ENCODE measurements at regions not wholly inside any gene's neighbourhood (a gene's known extent, or its start where the extent isn't known, plus 50 kb on each side); places are given as distances from the start of the nearest gene placed in this dataset.

GRCh38 chr2:7182525-7182924 is 265.3 kb downstream of the RNF144A start:
- Mint-ChIP-seq H3K4me1 (peaks cover 0 to 2% (median 0%) of the 10 kb centered on the region in 4 donors), H3K27ac (no peak overlapping the region), H3K9me3 (no peaks in the 10 kb centered on the region), H3K27me3 (no peaks in the 10 kb centered on the region), H3K36me3 (no peaks in the 10 kb centered on the region), H3K4me3 (no peak overlapping the region)
- no peaks in the 10 kb centered on the region for H3K9me3 ChIP-seq (ENCODE audit: control insufficient read depth in 2 of 2, low read length in 2 of 2)
- no peaks in the 10 kb centered on the region for H3K36me3 ChIP-seq (ENCODE audit: control insufficient read depth, insufficient read depth, low read length)
- H3K27me3 ChIP-seq (ENCODE audit: control insufficient read depth, insufficient read depth, low read length) = no peaks in the 10 kb centered on the region
- H3K4me1 ChIP-seq (ENCODE audit: control insufficient read depth, insufficient read depth, low read length, poor library complexity, severe bottlenecking) = no peaks in the 10 kb centered on the region
- H3K27ac ChIP-seq (ENCODE audit: insufficient read depth, low read length, poor library complexity, severe bottlenecking) = no peak overlapping the region
- ATAC-seq (ENCODE audit: low read depth in 2 of 2) (no peak), DNase-seq (no peak)
- no peak overlapping the region for H3K4me3 ChIP-seq (ENCODE audit: low read depth, low read length)

- H3K27me3 ChIP-seq (ENCODE audit: control insufficient read depth, insufficient read depth, low read length) = no peaks in the 10 kb centered on the region
- no peaks in the 10 kb centered on the region for H3K36me3 Mint-ChIP-seq
- DNase-seq (no peak), ATAC-seq (ENCODE audit: low read depth in 2 of 2) (no peak)
- H3K4me1 Mint-ChIP-seq = no peaks in the 10 kb centered on the region
- no peaks in the 10 kb centered on the region for H3K9me3 Mint-ChIP-seq
- H3K27me3 Mint-ChIP-seq = no peaks in the 10 kb centered on the region
- no peaks in the 10 kb centered on the region for H3K4me1 ChIP-seq (ENCODE audit: control insufficient read depth, insufficient read depth, low read length, poor library complexity, severe bottlenecking)
- H3K27ac ChIP-seq (ENCODE audit: insufficient read depth, low read length, poor library complexity, severe bottlenecking) = no peak overlapping the region
- H3K9me3 ChIP-seq (ENCODE audit: control insufficient read depth in 2 of 2, low read length in 2 of 2) = no peaks in the 10 kb centered on the region
- no peaks in the 10 kb centered on the region for H3K36me3 ChIP-seq (ENCODE audit: control insufficient read depth, insufficient read depth, low read length)
- no peak overlapping the region for H3K27ac Mint-ChIP-seq
- no peak overlapping the region for H3K4me3 Mint-ChIP-seq
- H3K4me3 ChIP-seq (ENCODE audit: low read depth, low read length) = no peak overlapping the region
Measured at GRCh38 chr2:7189106-7189505, 271.9 kb downstream of the RNF144A start.

- H3K4me1 ChIP-seq (ENCODE audit: control insufficient read depth, insufficient read depth, low read length, poor library complexity, severe bottlenecking) = no peaks in the 10 kb centered on the region
- ATAC-seq (ENCODE audit: low read depth in 2 of 2) = no peak
- no peak for DNase-seq
- no peaks in the 10 kb centered on the region for H3K9me3 ChIP-seq (ENCODE audit: control insufficient read depth in 2 of 2, low read length in 2 of 2)
- Mint-ChIP-seq H3K9me3 (peaks cover 0 to 5% (median 0%) of the 10 kb centered on the region in 7 donors), H3K36me3 (no peaks in the 10 kb centered on the region), H3K27ac (no peak overlapping the region), H3K4me1 (no peaks in the 10 kb centered on the region), H3K27me3 (no peaks in the 10 kb centered on the region), H3K4me3 (no peak overlapping the region)
- H3K27ac ChIP-seq (ENCODE audit: insufficient read depth, low read length, poor library complexity, severe bottlenecking) = no peak overlapping the region
- H3K4me3 ChIP-seq (ENCODE audit: low read depth, low read length) = no peak overlapping the region
- no peaks in the 10 kb centered on the region for H3K36me3 ChIP-seq (ENCODE audit: control insufficient read depth, insufficient read depth, low read length)
- no peaks in the 10 kb centered on the region for H3K27me3 ChIP-seq (ENCODE audit: control insufficient read depth, insufficient read depth, low read length)
Measured at GRCh38 chr2:7190587-7191324, 273.5 kb downstream of the RNF144A start.

GRCh38 chr2:7191932-7192331 is 274.7 kb downstream of the RNF144A start:
- Histone ChIP-seq H3K4me3 (ENCODE audit: low read depth, low read length) (no peak overlapping the region), H3K27me3 (ENCODE audit: control insufficient read depth, insufficient read depth, low read length) (no peaks in the 10 kb centered on the region), H3K36me3 (ENCODE audit: control insufficient read depth, insufficient read depth, low read length) (no peaks in the 10 kb centered on the region), H3K4me1 (ENCODE audit: control insufficient read depth, insufficient read depth, low read length, poor library complexity, severe bottlenecking) (no peaks in the 10 kb centered on the region), H3K9me3 (ENCODE audit: control insufficient read depth in 2 of 2, low read length in 2 of 2) (no peaks in the 10 kb centered on the region), H3K27ac (ENCODE audit: insufficient read depth, low read length, poor library complexity, severe bottlenecking) (no peak overlapping the region)
- Mint-ChIP-seq H3K36me3 (no peaks in the 10 kb centered on the region), H3K9me3 (peaks cover 0 to 5% (median 0%) of the 10 kb centered on the region in 7 donors), H3K4me3 (no peak overlapping the region), H3K4me1 (no peaks in the 10 kb centered on the region), H3K27me3 (no peaks in the 10 kb centered on the region), H3K27ac (no peak overlapping the region)
- DNase-seq (no peak), ATAC-seq (ENCODE audit: low read depth in 2 of 2) (no peak)

GRCh38 chr2:7193457-7193856 is 276.2 kb downstream of the RNF144A start:
- DNase-seq (no peak), ATAC-seq (ENCODE audit: low read depth in 2 of 2) (no peak)
- H3K4me1 ChIP-seq (ENCODE audit: control insufficient read depth, insufficient read depth, low read length, poor library complexity, severe bottlenecking) = no peaks in the 10 kb centered on the region
- Mint-ChIP-seq H3K27me3 (no peaks in the 10 kb centered on the region), H3K4me3 (no peak overlapping the region), H3K9me3 (peaks cover 0 to 5% (median 1%) of the 10 kb centered on the region in 7 donors), H3K36me3 (no peaks in the 10 kb centered on the region), H3K4me1 (no peaks in the 10 kb centered on the region), H3K27ac (no peak overlapping the region)
- H3K27me3 ChIP-seq (ENCODE audit: control insufficient read depth, insufficient read depth, low read length) = no peaks in the 10 kb centered on the region
- no peak overlapping the region for H3K4me3 ChIP-seq (ENCODE audit: low read depth, low read length)
- no peaks in the 10 kb centered on the region for H3K36me3 ChIP-seq (ENCODE audit: control insufficient read depth, insufficient read depth, low read length)
- H3K9me3 ChIP-seq (ENCODE audit: control insufficient read depth in 2 of 2, low read length in 2 of 2) = no peaks in the 10 kb centered on the region
- no peak overlapping the region for H3K27ac ChIP-seq (ENCODE audit: insufficient read depth, low read length, poor library complexity, severe bottlenecking)

GRCh38 chr2:7194950-7195349 is 277.7 kb downstream of the RNF144A start:
- Histone ChIP-seq H3K36me3 (ENCODE audit: control insufficient read depth, insufficient read depth, low read length) (no peaks in the 10 kb centered on the region), H3K27ac (ENCODE audit: insufficient read depth, low read length, poor library complexity, severe bottlenecking) (no peak overlapping the region), H3K4me1 (ENCODE audit: control insufficient read depth, insufficient read depth, low read length, poor library complexity, severe bottlenecking) (no peaks in the 10 kb centered on the region), H3K4me3 (ENCODE audit: low read depth, low read length) (no peak overlapping the region), H3K9me3 (ENCODE audit: control insufficient read depth in 2 of 2, low read length in 2 of 2) (no peaks in the 10 kb centered on the region), H3K27me3 (ENCODE audit: control insufficient read depth, insufficient read depth, low read length) (no peaks in the 10 kb centered on the region)
- ATAC-seq (ENCODE audit: low read depth in 2 of 2) (no peak), DNase-seq (no peak)
- Mint-ChIP-seq H3K27ac (no peak overlapping the region), H3K36me3 (no peaks in the 10 kb centered on the region), H3K4me3 (no peak overlapping the region), H3K4me1 (no peaks in the 10 kb centered on the region), H3K27me3 (no peaks in the 10 kb centered on the region), H3K9me3 (peaks cover 0 to 5% (median 1%) of the 10 kb centered on the region in 7 donors)

- no peaks in the 10 kb centered on the region for H3K36me3 ChIP-seq (ENCODE audit: control insufficient read depth, insufficient read depth, low read length)
- H3K27me3 Mint-ChIP-seq = no peaks in the 10 kb centered on the region
- no peak overlapping the region for H3K27ac ChIP-seq (ENCODE audit: insufficient read depth, low read length, poor library complexity, severe bottlenecking)
- DNase-seq = no peak
- H3K36me3 Mint-ChIP-seq = no peaks in the 10 kb centered on the region
- H3K4me1 ChIP-seq (ENCODE audit: control insufficient read depth, insufficient read depth, low read length, poor library complexity, severe bottlenecking) = no peaks in the 10 kb centered on the region
- no peak overlapping the region for H3K4me3 Mint-ChIP-seq
- no peak overlapping the region for H3K4me3 ChIP-seq (ENCODE audit: low read depth, low read length)
- no peaks in the 10 kb centered on the region for H3K4me1 Mint-ChIP-seq
- H3K9me3 ChIP-seq (ENCODE audit: control insufficient read depth in 2 of 2, low read length in 2 of 2) = no peaks in the 10 kb centered on the region
- H3K9me3 Mint-ChIP-seq = peaks cover 0 to 5% (median 1%) of the 10 kb centered on the region in 7 donors
- ATAC-seq (ENCODE audit: low read depth in 2 of 2) = no peak
- H3K27me3 ChIP-seq (ENCODE audit: control insufficient read depth, insufficient read depth, low read length) = no peaks in the 10 kb centered on the region
- H3K27ac Mint-ChIP-seq = no peak overlapping the region
Measured at GRCh38 chr2:7196883-7197282, 279.7 kb downstream of the RNF144A start.

GRCh38 chr2:7201851-7202250 is 284.6 kb downstream of the RNF144A start:
- no peaks in the 10 kb centered on the region for H3K4me1 ChIP-seq (ENCODE audit: control insufficient read depth, insufficient read depth, low read length, poor library complexity, severe bottlenecking)
- H3K27me3 ChIP-seq (ENCODE audit: control insufficient read depth, insufficient read depth, low read length) = no peaks in the 10 kb centered on the region
- H3K4me3 Mint-ChIP-seq = no peak overlapping the region
- DNase-seq (no peak), ATAC-seq (ENCODE audit: low read depth in 2 of 2) (no peak)
- no peaks in the 10 kb centered on the region for H3K4me1 Mint-ChIP-seq
- no peak overlapping the region for H3K27ac Mint-ChIP-seq
- no peaks in the 10 kb centered on the region for H3K36me3 Mint-ChIP-seq
- no peak overlapping the region for H3K27ac ChIP-seq (ENCODE audit: insufficient read depth, low read length, poor library complexity, severe bottlenecking)
- H3K27me3 Mint-ChIP-seq = no peaks in the 10 kb centered on the region
- H3K36me3 ChIP-seq (ENCODE audit: control insufficient read depth, insufficient read depth, low read length) = no peaks in the 10 kb centered on the region
- H3K4me3 ChIP-seq (ENCODE audit: low read depth, low read length) = no peak overlapping the region
- H3K9me3 Mint-ChIP-seq = peaks cover 0 to 2% (median 0%) of the 10 kb centered on the region in 7 donors
- H3K9me3 ChIP-seq (ENCODE audit: control insufficient read depth in 2 of 2, low read length in 2 of 2) = no peaks in the 10 kb centered on the region
